ENCODE measurements at regions not wholly inside any gene's neighbourhood (a gene's known extent, or its start where the extent isn't known, plus 50 kb on each side); places are given as distances from the start of the nearest gene placed in this dataset.

- no peak for TF ChIP-seq EZH2 (IDR thresholded peaks at IDR 0.05)
- no peak for TF ChIP-seq POLR2AphosphoS5 (IDR thresholded peaks at IDR 0.05; ENCODE audit: borderline replicate concordance, low read depth, low read length)
Observed at GRCh38 chr1:188365874-188366273, 1537.1 kb downstream of the PLA2G4A start.

All from SK-N-MC (cell line).